Heart left ventricle (tissue), 16 donors: ENCODE measurements at regions not wholly inside any gene's neighbourhood (a gene's known extent, or its start where the extent isn't known, plus 50 kb on each side); places are given as distances from the start of the nearest gene placed in this dataset.

Experiments
- ATAC-seq, 4 donors: fragments of 200-7000 bp; cut with Tn5 transposase; one replicate each; pipeline ENCODE4 v1.9.1; 2020 to 2022; ENCODE audit warnings: moderate library complexity in 4 of 4, mild to moderate bottlenecking in 3 of 4, moderate number of reproducible peaks in 1 of 4
- DNase-seq, 5 donors: peaks; one replicate each; pipeline ENCODE4 v3.0.0-alpha.2; 2020
- H3K27ac ChIP-seq, 12 donors: fragments of 200-600 bp; sonication (generic) in 4 of 12; one replicate each; pipeline versions ENCODE4 v1.5.0 to v1.8.0; 2016 to 2022; ENCODE audit warnings: mild to moderate bottlenecking in 2 of 12
- H3K27me3 ChIP-seq, 9 donors: fragments of 200-600 bp; sonication (generic) in 2 of 9; one replicate each; pipeline versions ENCODE4 v1.5.1 to v1.8.0; 2016 to 2022; ENCODE audit warnings: mild to moderate bottlenecking in 3 of 9
- H3K36me3 ChIP-seq, 9 donors: fragments of 200-600 bp; sonication (generic) in 2 of 9; one replicate each; pipeline versions ENCODE4 v1.5.0 to v1.8.0; 2018 to 2022; ENCODE audit warnings: mild to moderate bottlenecking in 2 of 9
- H3K4me1 ChIP-seq, 12 donors: fragments of 200-600 bp; sonication (generic) in 4 of 12; one replicate each; pipeline versions ENCODE4 v1.5.0 to v1.8.0; 2016 to 2022; ENCODE audit warnings: mild to moderate bottlenecking in 3 of 12
- H3K4me3 ChIP-seq, 12 donors: fragments of 200-600 bp; sonication (generic) in 4 of 12; one replicate each; pipeline versions ENCODE4 v1.5.0 to v1.8.0; 2017 to 2022; ENCODE audit warnings: mild to moderate bottlenecking in 9 of 12, moderate library complexity in 4 of 12
- H3K9me3 ChIP-seq, 12 donors: fragments of 200-600 bp; sonication (generic) in 4 of 12; one replicate each; pipeline versions ENCODE4 v1.5.0 to v1.8.0; 2016 to 2022; ENCODE audit warnings: mild to moderate bottlenecking in 1 of 12
- POLR2A ChIP-seq, 2 donors: fragments of 450-650 bp; IDR thresholded peaks; one replicate each; pipeline ENCODE4 v1.6.1; 2017; ENCODE audit warnings: antibody characterized with exemption in 2 of 2, mild to moderate bottlenecking in 2 of 2, moderate library complexity in 2 of 2
- WGBS, 4 donors: extraction: QIAGEN DNeasy Blood & Tissue Kit in 2 of 4; methylation state at CpG; one replicate each; pipeline versions ENCODE4 v1.1.5 to v1.1.7; 2013 to 2018; 5-methylcytosine and 5-hydroxymethylcytosine counted together
- intact Hi-C, 10 donors: fragments of 100-400 bp; cut with DNase I; formaldehyde crosslinking; loops; one replicate each; pipeline versions ENCODE4 v1.11.1 to v1.14.2; 2022
- TF ChIP-seq, protein P1 (sequence below), 12 donors: fragments of 200-600 bp; sonication (generic) in 4 of 12; IDR thresholded peaks; one replicate each; pipeline versions ENCODE4 v1.5.0 to v1.8.0; 2018 to 2022; ENCODE audit warnings: antibody characterized with exemption in 12 of 12, mild to moderate bottlenecking in 5 of 12
- donor health status: ischemic (EF 13 %, LVEDD 7.1; RV severe dilation, severe dysfunction).
- donor health status: healthy with polysubstance abuse.
- donor health status: DM: no; HTN: yes; CAD: no.
- donor health status: DM: no; HTN: no; CAD: no.
- donor health status: ischemic (EF 25% LVEDD 6.9; RV normal size, moderate dysfunction).
- donor health status: ischemic (EF 25% LVEDD 5.7; RV mildly dilated, moderate dysfunction).
- donor health status: healthy.
- donor health status: DM: yes; HTN: yes; CAD: no.
- donor health status: ischemic (EF 35%, LVEDD 5.7; RV mildly dilated, moderate dysfunction).
- donor health status: nonischemic (EF 11% LVEDD 7.7; RV severe dilation, severe dysfunction).
- donor health status: DM: yes; HTN: yes; CAD: no.
- donor health status: PGD.
- donor health status: ischemic (EF 29% LVEDD 5.4; RV normal size, mild dysfunction).
- donor health status: nonischemic (EF 23%, LVEDD 6.1; RV moderate dilation, normal function).

- intact Hi-C loops: no loop called here
- Histone ChIP-seq H3K4me3 (no peak overlapping the region), H3K9me3 (peaks cover 0 to 11% (median 0%) of the 10 kb centered on the region in 12 donors), H3K4me1 (no peaks in the 10 kb centered on the region), H3K36me3 (no peaks in the 10 kb centered on the region), H3K27ac (no peak overlapping the region), H3K27me3 (peaks cover 0 to 23% (median 4%) of the 10 kb centered on the region in 9 donors)
- TF ChIP-seq POLR2A (IDR thresholded peaks at IDR 0.05): no peak
- TF ChIP-seq, protein P1, sequence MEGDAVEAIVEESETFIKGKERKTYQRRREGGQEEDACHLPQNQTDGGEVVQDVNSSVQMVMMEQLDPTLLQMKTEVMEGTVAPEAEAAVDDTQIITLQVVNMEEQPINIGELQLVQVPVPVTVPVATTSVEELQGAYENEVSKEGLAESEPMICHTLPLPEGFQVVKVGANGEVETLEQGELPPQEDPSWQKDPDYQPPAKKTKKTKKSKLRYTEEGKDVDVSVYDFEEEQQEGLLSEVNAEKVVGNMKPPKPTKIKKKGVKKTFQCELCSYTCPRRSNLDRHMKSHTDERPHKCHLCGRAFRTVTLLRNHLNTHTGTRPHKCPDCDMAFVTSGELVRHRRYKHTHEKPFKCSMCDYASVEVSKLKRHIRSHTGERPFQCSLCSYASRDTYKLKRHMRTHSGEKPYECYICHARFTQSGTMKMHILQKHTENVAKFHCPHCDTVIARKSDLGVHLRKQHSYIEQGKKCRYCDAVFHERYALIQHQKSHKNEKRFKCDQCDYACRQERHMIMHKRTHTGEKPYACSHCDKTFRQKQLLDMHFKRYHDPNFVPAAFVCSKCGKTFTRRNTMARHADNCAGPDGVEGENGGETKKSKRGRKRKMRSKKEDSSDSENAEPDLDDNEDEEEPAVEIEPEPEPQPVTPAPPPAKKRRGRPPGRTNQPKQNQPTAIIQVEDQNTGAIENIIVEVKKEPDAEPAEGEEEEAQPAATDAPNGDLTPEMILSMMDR (IDR thresholded peaks at IDR 0.05): no peak
- no peak for ATAC-seq
- no peak for DNase-seq
These were observed 429.2 kb downstream of the MN1 start for GRCh38 chr22:27372364-27372763.

- no peak for TF ChIP-seq POLR2A (IDR thresholded peaks at IDR 0.05)
- TF ChIP-seq, protein P1 (IDR thresholded peaks at IDR 0.05): no peak
- Histone ChIP-seq H3K4me1 (no peaks in the 10 kb centered on the region), H3K36me3 (no peaks in the 10 kb centered on the region), H3K27me3 (peaks cover 0 to 22% (median 4%) of the 10 kb centered on the region in 9 donors), H3K9me3 (peaks cover 0 to 11% (median 0%) of the 10 kb centered on the region in 12 donors), H3K27ac (no peak overlapping the region), H3K4me3 (no peak overlapping the region)
- ATAC-seq (no peak), DNase-seq (no peak)
- intact Hi-C loops: no loop called here
- WGBS, 4 donors: 67 to 95% (median 84%) methylated on average over 2 to 10 of the region's 10 CpGs
These were observed 428.4 kb downstream of the MN1 start for GRCh38 chr22:27372969-27373670.

- peak in 1 of 4 donors; percentile 12 for ATAC-seq
- DNase-seq: peak in 1 of 5 donors; percentile 47
- intact Hi-C loops: no loop called here
These were observed 423.9 kb downstream of the MN1 start for GRCh38 chr22:27377501-27378295.

More at GRCh38 chr22:27377501-27378295, 423.9 kb downstream of the MN1 start:
- H3K27me3 ChIP-seq: peaks cover 0 to 34% (median 0%) of the 10 kb centered on the region in 9 donors
- H3K36me3 ChIP-seq: no peaks in the 10 kb centered on the region
- H3K9me3 ChIP-seq: peaks cover 0 to 11% (median 0%) of the 10 kb centered on the region in 12 donors
- no peaks in the 10 kb centered on the region for H3K4me1 ChIP-seq
- TF ChIP-seq, protein P1 (IDR thresholded peaks at IDR 0.05): no peak
- no peak for TF ChIP-seq POLR2A (IDR thresholded peaks at IDR 0.05)
- H3K27ac ChIP-seq: no peak overlapping the region
- 70 to 75% (median 73%) methylated on average over 17 of the region's 17 CpGs for WGBS, 4 donors
- no peak overlapping the region for H3K4me3 ChIP-seq
